ENCODE measurements at regions not wholly inside any gene's neighbourhood (a gene's known extent, or its start where the extent isn't known, plus 50 kb on each side); places are given as distances from the start of the nearest gene placed in this dataset.

DNA sequence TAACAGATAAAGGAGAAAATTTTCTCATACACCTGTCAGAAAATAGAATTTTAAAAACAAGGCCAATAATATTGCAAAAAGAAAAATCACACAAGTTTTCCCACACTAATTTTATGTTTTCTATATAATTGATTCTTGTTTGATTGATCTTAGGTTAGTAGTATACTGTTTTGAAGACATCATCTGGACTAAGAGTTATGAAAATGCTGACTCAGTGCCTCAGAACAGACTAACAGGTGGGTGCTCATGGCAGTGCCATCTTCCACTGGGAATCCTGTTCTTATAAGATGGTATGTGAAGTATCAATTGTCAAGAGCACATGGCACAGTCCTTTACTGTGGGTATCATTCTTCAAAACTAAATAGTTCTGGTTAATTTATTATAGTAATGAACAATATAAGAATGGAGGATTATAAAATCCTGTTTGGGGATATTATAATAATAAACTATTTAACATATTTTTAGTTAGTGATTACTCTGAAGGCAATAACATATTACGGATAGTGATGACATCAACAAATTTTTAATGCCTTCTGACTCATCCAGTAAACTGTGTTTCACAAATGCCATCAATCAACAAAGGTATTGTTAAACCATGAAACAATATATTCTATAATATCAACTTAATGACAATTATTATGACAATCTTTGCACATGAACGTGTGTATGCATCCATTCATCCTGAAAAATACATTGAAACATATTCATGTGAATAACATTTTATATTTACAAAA is 384.6 kb upstream of the KHDRBS2 start:
- DNase-seq (ENCODE audit: low spot score): no peak

- DNase-seq (ENCODE audit: low spot score): no peak
Observed at GRCh38 chr6:62669831-62670230, 383.8 kb upstream of the KHDRBS2 start.

GRCh38 chr6:62652692-62653328 is 366.8 kb upstream of the KHDRBS2 start:
- no peak for DNase-seq (ENCODE audit: low spot score)

- DNase-seq (ENCODE audit: low spot score): no peak
Observed at GRCh38 chr6:62645274-62645673, 359.2 kb upstream of the KHDRBS2 start.

DNA sequence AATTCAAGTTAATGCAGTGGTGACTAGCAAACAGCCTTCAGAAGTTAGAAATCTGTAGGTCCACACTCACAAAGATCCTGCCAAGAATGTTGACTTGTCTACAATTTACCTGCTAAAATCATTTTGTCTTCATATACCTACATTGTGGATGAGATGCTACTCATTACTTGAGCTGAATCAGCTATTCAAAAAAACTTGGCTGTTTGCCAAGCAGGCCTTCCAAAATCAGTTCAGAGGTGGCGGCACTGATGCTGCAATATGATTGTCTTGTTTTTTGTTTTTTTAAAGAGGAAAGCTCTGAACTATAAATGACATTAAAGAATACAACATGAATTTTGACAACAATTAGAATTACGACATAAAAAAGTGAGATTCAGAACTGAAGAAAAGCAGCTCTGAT is 354.7 kb upstream of the KHDRBS2 start:
- DNase-seq (ENCODE audit: low spot score): peak; percentile 5

- no peak for DNase-seq (ENCODE audit: low spot score)
Observed at GRCh38 chr6:62626661-62627060, 340.6 kb upstream of the KHDRBS2 start.

GRCh38 chr6:62623846-62624532 is 338.0 kb upstream of the KHDRBS2 start:
- no peak for DNase-seq (ENCODE audit: low spot score)

DNA sequence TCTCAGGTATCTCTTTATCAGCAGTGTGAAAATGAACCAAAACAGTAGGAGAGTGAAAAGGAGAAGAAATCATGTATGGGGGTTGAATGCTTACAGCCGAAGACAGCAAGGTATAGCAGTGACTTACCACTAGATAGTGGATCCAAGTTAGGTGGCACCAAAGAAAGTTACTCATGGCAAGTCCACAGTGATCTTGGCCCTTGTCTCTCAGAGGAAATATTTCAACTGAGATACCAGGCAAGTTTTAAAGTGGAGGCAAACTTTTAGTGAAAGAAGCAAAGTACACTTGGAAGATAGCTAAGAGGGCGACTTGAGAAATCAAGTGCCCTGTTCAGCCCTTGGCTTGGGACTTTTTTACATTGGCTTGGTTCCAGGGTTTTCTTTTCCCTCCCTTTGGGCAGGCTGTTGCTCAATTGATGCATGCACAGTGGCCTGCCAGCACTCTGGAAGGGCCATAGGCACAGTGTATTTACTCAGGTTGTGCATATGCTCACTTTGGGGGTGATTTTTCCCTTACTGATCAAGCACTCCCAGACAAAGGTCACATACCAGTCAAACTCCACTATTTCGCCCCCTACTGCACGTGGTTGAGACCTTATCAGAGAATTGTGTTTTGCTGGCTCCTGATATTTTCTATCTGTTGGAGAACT is 329.5 kb upstream of the KHDRBS2 start:
- no peak for DNase-seq (ENCODE audit: low spot score)

GRCh38 chr6:62614442-62614841 is 328.4 kb upstream of the KHDRBS2 start:
- DNase-seq (ENCODE audit: low spot score): peak; percentile 15

DNA sequence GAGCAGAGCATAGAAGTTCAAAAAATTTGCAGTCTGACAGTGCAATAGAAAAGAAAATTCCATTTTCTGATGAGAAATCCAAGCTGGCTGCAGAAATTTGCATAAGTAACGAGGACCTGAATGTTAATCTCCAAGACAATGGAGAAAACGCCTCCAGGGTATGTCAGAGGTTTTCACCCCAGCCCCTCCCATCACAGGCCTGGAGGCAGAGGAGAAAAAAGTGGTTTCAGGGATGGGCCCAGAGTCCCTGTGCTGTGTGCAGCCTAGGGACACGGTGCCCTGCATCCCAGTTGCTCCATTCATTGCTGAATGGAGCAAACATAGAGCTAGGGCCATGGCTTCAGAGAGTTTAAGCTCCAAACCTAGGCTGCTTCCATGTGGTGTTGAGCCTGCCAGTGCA is 327.9 kb upstream of the KHDRBS2 start:
- no peak for DNase-seq (ENCODE audit: low spot score)

DNA sequence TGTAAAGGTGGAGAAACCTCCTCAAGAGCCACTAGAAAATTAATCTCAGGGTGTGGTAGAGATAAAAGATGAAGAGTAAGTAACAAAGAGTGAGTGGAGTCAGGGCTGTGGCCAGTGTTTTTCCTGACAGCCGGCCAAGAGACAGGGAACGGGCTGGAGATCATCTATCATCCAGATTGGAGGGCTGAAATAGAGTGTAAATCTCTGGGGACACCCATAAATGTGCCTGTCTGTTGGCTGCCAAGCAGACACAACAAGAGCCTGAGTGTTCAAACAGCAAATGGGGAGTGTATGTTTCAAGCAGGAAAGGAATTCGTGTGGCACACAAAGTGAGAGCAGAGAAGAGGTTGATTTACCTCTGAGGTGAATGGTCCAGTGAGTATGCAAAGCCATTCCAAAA is 326.4 kb upstream of the KHDRBS2 start:
- no peak for DNase-seq (ENCODE audit: low spot score)

- DNase-seq (ENCODE audit: low spot score): no peak
Observed at GRCh38 chr6:62570372-62570771, 284.3 kb upstream of the KHDRBS2 start.

- DNase-seq (ENCODE audit: low spot score): no peak
Observed at GRCh38 chr6:62541502-62541901, 255.5 kb upstream of the KHDRBS2 start.

- DNase-seq (ENCODE audit: low spot score): no peak
Observed at GRCh38 chr6:62530985-62531384, 245.0 kb upstream of the KHDRBS2 start.

GRCh38 chr6:62528894-62529526 is 243.0 kb upstream of the KHDRBS2 start:
- no peak for DNase-seq (ENCODE audit: low spot score)

- DNase-seq (ENCODE audit: low spot score): no peak
Observed at GRCh38 chr6:62523630-62524029, 237.6 kb upstream of the KHDRBS2 start.

GRCh38 chr6:62519574-62519973 is 233.5 kb upstream of the KHDRBS2 start:
- DNase-seq (ENCODE audit: low spot score): no peak

GRCh38 chr6:62516291-62517141 is 230.5 kb upstream of the KHDRBS2 start:
- DNase-seq (ENCODE audit: low spot score): no peak

DNA sequence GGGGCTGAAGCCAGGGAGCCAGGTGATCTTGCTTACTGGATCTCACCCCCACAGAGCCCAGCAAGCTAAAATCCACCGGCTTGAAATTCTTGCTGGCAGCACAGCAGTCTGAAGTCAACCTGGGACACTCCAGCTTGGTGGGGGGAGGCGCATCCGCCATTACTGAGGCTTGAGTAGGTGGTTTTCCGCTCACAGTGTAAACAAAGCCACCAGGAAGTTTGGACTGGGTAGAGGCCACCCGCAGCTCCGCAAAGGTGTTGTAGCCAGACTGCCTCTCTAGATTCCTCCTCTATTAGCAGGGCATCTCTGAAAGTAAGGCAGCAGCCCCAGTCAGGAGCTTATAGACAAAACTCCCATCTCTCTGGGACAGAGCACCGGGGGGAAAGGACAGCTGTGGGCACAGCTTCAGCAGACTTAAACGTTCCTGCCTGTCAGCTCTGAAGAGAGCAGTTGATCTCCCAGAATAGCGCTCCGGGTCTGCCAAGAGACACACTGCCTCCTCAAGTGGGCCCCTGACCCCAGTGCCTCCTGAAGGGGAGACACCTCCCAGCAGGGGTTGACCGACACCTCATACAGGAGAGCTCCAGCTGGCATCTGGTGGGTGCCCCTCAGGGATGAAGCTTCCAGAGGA is 206.3 kb upstream of the KHDRBS2 start:
- DNase-seq (ENCODE audit: low spot score): no peak

DNA sequence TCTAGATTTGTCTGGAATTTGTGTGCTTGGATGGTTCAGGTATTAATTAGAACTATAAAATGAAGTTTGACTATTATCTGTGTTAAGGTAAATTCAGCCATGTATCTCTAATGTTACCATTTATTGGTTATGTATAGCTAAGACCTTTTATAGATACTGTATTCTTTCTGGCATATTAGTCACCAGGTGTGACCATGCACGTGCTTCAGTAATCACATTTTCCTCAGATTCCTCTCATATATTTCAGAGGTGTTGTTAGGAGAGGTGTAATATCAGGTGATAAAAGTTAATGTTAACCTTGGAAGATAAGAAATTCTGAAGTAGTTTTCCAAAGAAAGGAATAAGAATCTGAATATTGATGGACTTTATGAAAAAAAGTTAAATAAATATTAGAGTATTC is 194.5 kb upstream of the KHDRBS2 start:
- no peak for DNase-seq (ENCODE audit: low spot score)

GRCh38 chr6:62479697-62480220 is 193.7 kb upstream of the KHDRBS2 start:
- no peak for DNase-seq (ENCODE audit: low spot score)
